ENCODE measurements at regions not wholly inside any gene's neighbourhood (a gene's known extent, or its start where the extent isn't known, plus 50 kb on each side); places are given as distances from the start of the nearest gene placed in this dataset.

- H3K4me1 ChIP-seq (ENCODE audit: control insufficient read depth in 1 of 2, insufficient read depth in 2 of 2, low read length in 2 of 2) = no peaks in the 10 kb centered on the region
- H3K27me3 ChIP-seq (ENCODE audit: low read depth, low read length) = no peaks in the 10 kb centered on the region
- no peak overlapping the region for H3K27ac ChIP-seq (ENCODE audit: low read length)
- no peak overlapping the region for H3K4me3 ChIP-seq (ENCODE audit: low read depth in 1 of 2, low read length in 2 of 2)
- no peaks in the 10 kb centered on the region for H3K36me3 ChIP-seq (ENCODE audit: control insufficient read depth in 1 of 2, insufficient read depth in 2 of 2, low read length in 2 of 2)
- peaks cover 0 to 2% of the 10 kb centered on the region in 2 donors for H3K9me3 ChIP-seq (ENCODE audit: control insufficient read depth in 1 of 2, low read length in 2 of 2)
Measured at GRCh38 chr5:142446960-142447279, 122.1 kb upstream of the SPRY4 start.

DNA sequence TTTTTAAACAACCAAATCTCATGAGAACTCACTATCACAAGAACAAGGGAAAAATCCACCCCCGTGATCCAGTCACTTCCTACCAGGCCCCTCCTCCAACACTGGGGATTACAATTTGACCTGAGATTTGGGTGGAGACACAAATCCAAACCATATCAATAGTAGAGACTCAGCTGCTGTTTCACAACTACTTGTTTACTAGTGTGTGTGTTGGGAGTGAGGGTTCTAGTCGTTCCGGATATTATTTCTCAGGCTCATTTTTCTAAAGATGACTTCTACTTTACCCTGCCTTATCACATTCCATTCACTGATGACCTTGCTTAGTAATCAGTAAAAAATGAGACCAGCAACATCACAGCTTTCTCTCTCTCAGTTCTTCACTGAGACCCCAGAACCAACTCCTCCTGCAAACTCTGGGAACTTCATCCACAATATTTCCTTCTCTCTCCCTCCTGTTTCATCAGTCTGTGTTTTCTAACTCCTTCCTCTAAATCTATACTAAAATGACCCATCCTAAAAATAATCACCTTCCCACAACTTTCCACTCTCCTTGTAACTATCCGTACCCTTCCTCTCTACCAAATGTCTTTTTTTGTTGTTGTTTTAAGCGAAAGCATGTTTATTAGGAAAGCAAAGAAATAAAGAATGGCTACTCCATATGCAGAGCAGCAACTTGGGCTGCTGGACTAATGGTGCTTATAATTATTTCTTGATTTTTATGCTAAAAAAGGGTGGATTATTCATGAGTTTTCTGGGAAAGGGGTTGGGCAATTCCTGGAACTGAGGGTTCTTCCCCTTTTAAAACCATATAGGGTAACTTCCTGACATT is 121.5 kb upstream of the SPRY4 start:
- Histone ChIP-seq H3K36me3 (ENCODE audit: control insufficient read depth in 1 of 2, insufficient read depth in 2 of 2, low read length in 2 of 2) (no peaks in the 10 kb centered on the region), H3K4me3 (ENCODE audit: low read depth in 1 of 2, low read length in 2 of 2) (no peak overlapping the region), H3K9me3 (ENCODE audit: control insufficient read depth in 1 of 2, low read length in 2 of 2) (peaks cover 0 to 2% of the 10 kb centered on the region in 2 donors), H3K27me3 (ENCODE audit: low read depth, low read length) (no peaks in the 10 kb centered on the region), H3K27ac (ENCODE audit: low read length) (no peak overlapping the region), H3K4me1 (ENCODE audit: control insufficient read depth in 1 of 2, insufficient read depth in 2 of 2, low read length in 2 of 2) (no peaks in the 10 kb centered on the region)

GRCh38 chr5:142445266-142445665 is 120.4 kb upstream of the SPRY4 start:
- H3K27ac ChIP-seq (ENCODE audit: low read length) = no peak overlapping the region

GRCh38 chr5:142441616-142442015 is 116.8 kb upstream of the SPRY4 start:
- H3K27me3 ChIP-seq (ENCODE audit: low read depth, low read length) = no peaks in the 10 kb centered on the region
- H3K4me1 ChIP-seq (ENCODE audit: control insufficient read depth in 1 of 2, insufficient read depth in 2 of 2, low read length in 2 of 2) = peaks cover 0 to 5% of the 10 kb centered on the region in 2 donors
- no peak overlapping the region for H3K4me3 ChIP-seq (ENCODE audit: low read depth in 1 of 2, low read length in 2 of 2)
- H3K36me3 ChIP-seq (ENCODE audit: control insufficient read depth in 1 of 2, insufficient read depth in 2 of 2, low read length in 2 of 2) = no peaks in the 10 kb centered on the region
- H3K27ac ChIP-seq (ENCODE audit: low read length) = no peak overlapping the region
- H3K9me3 ChIP-seq (ENCODE audit: control insufficient read depth in 1 of 2, low read length in 2 of 2) = no peaks in the 10 kb centered on the region

More at GRCh38 chr5:142445266-142445665, 120.4 kb upstream of the SPRY4 start:
- Histone ChIP-seq H3K4me3 (ENCODE audit: low read depth in 1 of 2, low read length in 2 of 2) (no peak overlapping the region), H3K36me3 (ENCODE audit: control insufficient read depth in 1 of 2, insufficient read depth in 2 of 2, low read length in 2 of 2) (no peaks in the 10 kb centered on the region), H3K9me3 (ENCODE audit: control insufficient read depth in 1 of 2, low read length in 2 of 2) (peaks cover 0 to 2% of the 10 kb centered on the region in 2 donors), H3K27me3 (ENCODE audit: low read depth, low read length) (no peaks in the 10 kb centered on the region), H3K4me1 (ENCODE audit: control insufficient read depth in 1 of 2, insufficient read depth in 2 of 2, low read length in 2 of 2) (no peaks in the 10 kb centered on the region)

DNA sequence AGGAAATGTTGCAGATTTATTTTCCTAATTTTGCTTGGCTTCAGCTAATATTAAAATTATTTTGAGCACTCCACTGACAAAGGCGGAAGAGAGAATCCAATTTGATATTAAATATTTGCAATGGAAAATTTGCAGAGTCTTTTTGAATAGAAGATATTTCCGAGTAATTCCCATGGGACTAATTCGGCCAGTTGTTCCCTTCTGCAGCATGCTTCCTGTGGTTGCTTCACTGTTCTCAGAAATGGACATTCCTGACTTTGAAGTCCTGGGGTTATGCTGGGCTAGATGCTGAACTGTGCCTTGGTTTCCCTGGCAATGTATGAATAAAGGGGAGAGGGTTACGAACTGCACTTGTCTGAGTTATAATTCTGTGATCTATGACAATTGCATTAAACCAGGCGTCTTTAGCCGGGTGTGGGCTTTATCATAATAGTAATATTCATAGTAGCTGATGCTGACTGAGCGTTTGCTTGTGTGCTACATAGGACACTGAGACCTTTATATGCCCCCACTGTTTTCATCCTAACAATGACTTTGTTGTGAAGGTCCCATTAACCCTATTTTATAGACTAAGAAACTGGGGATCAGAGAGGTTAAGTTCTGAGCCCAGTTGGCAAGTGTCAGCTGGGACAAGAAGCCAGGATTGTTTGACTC is 114.5 kb upstream of the SPRY4 start:
- Histone ChIP-seq H3K9me3 (ENCODE audit: control insufficient read depth in 1 of 2, low read length in 2 of 2) (no peaks in the 10 kb centered on the region), H3K36me3 (ENCODE audit: control insufficient read depth in 1 of 2, insufficient read depth in 2 of 2, low read length in 2 of 2) (no peaks in the 10 kb centered on the region), H3K27me3 (ENCODE audit: low read depth, low read length) (no peaks in the 10 kb centered on the region), H3K27ac (ENCODE audit: low read length) (peak overlapping the region; percentile 28), H3K4me3 (ENCODE audit: low read depth in 1 of 2, low read length in 2 of 2) (no peak overlapping the region), H3K4me1 (ENCODE audit: control insufficient read depth in 1 of 2, insufficient read depth in 2 of 2, low read length in 2 of 2) (peaks cover 0 to 5% of the 10 kb centered on the region in 2 donors)

DNA sequence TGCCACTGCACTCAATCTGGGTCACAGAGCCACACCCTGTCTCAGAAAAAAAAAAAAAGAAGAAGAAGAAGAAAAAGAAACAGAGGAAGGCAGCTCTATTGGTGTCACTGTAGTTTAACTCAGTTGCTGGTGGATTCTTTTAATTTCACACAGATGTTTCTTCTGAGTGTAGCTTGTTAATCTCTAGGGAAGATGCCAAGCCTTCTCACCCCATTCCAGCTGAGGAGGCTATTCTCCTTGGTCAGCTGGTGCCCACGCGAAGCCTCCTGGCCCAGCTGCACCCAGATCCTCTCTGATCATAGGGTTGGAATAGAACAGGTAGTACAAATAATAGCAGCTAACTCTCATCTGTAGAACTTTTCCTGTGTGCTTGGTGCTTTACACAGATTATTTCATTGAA is 113.8 kb upstream of the SPRY4 start:
- Histone ChIP-seq H3K9me3 (ENCODE audit: control insufficient read depth in 1 of 2, low read length in 2 of 2) (no peaks in the 10 kb centered on the region), H3K36me3 (ENCODE audit: control insufficient read depth in 1 of 2, insufficient read depth in 2 of 2, low read length in 2 of 2) (no peaks in the 10 kb centered on the region), H3K4me1 (ENCODE audit: control insufficient read depth in 1 of 2, insufficient read depth in 2 of 2, low read length in 2 of 2) (peaks cover 0 to 5% of the 10 kb centered on the region in 2 donors), H3K4me3 (ENCODE audit: low read depth in 1 of 2, low read length in 2 of 2) (no peak overlapping the region), H3K27ac (ENCODE audit: low read length) (no peak overlapping the region), H3K27me3 (ENCODE audit: low read depth, low read length) (no peaks in the 10 kb centered on the region)

- no peaks in the 10 kb centered on the region for H3K36me3 ChIP-seq (ENCODE audit: control insufficient read depth in 1 of 2, insufficient read depth in 2 of 2, low read length in 2 of 2)
- H3K4me1 ChIP-seq (ENCODE audit: control insufficient read depth in 1 of 2, insufficient read depth in 2 of 2, low read length in 2 of 2) = peaks cover 0 to 5% of the 10 kb centered on the region in 2 donors
- H3K4me3 ChIP-seq (ENCODE audit: low read depth in 1 of 2, low read length in 2 of 2) = no peak overlapping the region
- no peaks in the 10 kb centered on the region for H3K9me3 ChIP-seq (ENCODE audit: control insufficient read depth in 1 of 2, low read length in 2 of 2)
- no peak overlapping the region for H3K27ac ChIP-seq (ENCODE audit: low read length)
- H3K27me3 ChIP-seq (ENCODE audit: low read depth, low read length) = no peaks in the 10 kb centered on the region
Measured at GRCh38 chr5:142437563-142437962, 112.7 kb upstream of the SPRY4 start.

DNA sequence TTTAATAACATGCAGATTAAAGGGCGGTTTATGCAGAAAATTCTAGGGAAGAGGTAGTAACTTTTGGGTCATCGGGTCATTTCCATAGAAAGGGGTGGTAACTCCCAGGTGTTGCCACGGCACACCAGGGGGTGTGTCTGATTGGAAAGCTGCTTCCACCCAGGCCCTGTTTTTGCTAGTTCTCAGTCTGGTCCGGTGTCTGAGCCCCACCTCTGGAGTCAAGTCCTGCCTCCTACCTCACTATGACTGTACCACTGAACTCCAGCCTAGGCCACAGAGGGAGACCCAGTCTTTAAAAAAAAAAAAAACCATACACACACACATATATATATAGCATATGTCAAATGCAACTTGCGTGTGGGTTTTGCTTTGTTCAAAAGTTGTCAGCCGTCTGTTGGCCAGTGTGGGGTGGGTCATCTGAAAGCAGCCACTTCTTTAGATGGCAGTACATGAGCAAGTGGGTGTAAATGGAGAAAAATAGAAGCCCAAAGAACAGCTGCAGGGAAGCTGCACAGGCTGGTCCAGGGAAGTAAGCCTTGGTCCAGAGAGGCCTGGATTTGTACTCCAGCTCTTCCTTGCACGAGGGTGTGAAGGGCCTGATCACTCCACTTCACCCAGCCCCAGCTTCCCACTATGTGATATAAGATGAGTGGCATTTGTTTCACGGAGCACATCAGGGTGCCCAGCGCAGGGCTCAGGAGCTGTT is 110.7 kb upstream of the SPRY4 start:
- Histone ChIP-seq H3K4me3 (ENCODE audit: low read depth in 1 of 2, low read length in 2 of 2) (no peak overlapping the region), H3K27me3 (ENCODE audit: low read depth, low read length) (no peaks in the 10 kb centered on the region), H3K9me3 (ENCODE audit: control insufficient read depth in 1 of 2, low read length in 2 of 2) (no peaks in the 10 kb centered on the region), H3K27ac (ENCODE audit: low read length) (no peak overlapping the region), H3K36me3 (ENCODE audit: control insufficient read depth in 1 of 2, insufficient read depth in 2 of 2, low read length in 2 of 2) (no peaks in the 10 kb centered on the region), H3K4me1 (ENCODE audit: control insufficient read depth in 1 of 2, insufficient read depth in 2 of 2, low read length in 2 of 2) (peaks cover 0 to 5% of the 10 kb centered on the region in 2 donors)

DNA sequence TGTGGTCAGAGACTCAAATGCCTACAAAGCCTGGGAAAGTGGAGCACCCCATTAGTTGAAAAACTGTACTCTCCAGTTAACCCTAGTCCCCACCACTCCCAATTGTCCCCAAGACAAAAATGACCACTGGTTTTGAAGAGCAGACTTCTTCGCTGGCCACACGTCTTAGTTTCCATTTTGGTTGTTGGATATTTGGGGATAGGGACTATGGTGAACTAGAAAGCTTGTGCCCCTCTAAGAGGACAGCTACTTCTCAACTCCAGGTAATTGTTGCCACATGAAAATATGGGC is 109.4 kb upstream of the SPRY4 start:
- Histone ChIP-seq H3K36me3 (ENCODE audit: control insufficient read depth in 1 of 2, insufficient read depth in 2 of 2, low read length in 2 of 2) (no peaks in the 10 kb centered on the region), H3K27ac (ENCODE audit: low read length) (no peak overlapping the region), H3K9me3 (ENCODE audit: control insufficient read depth in 1 of 2, low read length in 2 of 2) (no peaks in the 10 kb centered on the region), H3K27me3 (ENCODE audit: low read depth, low read length) (no peaks in the 10 kb centered on the region), H3K4me3 (ENCODE audit: low read depth in 1 of 2, low read length in 2 of 2) (no peak overlapping the region), H3K4me1 (ENCODE audit: control insufficient read depth in 1 of 2, insufficient read depth in 2 of 2, low read length in 2 of 2) (peaks cover 0 to 4% of the 10 kb centered on the region in 2 donors)

DNA sequence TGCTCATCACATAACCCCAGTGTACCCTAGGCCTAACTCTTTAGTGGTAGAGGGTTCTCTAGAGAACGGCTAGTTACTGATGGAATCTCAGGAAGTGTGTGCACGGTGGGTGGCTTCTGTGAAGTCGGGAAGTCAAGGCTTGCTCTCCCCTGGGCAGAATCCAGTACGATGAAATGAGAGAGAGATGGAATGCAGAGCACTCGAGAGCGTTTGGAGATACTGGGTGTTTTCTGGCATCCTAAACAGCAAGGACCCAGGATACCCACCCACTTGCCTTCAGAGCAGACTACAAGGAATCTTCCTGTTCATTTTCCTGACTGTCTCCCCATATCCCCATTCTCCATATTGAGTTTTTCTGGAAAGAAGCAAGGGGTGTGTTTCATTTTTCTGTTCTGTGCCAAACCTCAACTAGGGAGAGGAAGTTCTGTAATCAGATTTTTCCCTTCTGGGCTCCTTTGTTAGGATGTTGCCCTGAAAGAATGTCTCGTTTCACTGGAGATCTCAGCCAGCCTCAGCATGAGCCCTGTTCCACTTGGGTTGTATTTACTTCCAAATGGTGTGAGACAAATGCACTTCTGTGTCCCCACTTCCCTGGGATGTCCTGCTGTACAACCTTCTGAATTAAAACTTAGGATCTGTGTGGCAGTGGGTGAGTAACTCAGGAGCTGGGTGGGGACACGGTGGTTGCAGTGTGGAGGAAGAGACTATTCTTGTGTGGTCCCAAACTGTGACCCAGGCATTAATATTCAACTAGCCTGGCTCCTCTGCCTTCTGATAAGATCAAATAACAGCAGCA is 108.9 kb upstream of the SPRY4 start:
- Histone ChIP-seq H3K27me3 (ENCODE audit: low read depth, low read length) (no peaks in the 10 kb centered on the region), H3K36me3 (ENCODE audit: control insufficient read depth in 1 of 2, insufficient read depth in 2 of 2, low read length in 2 of 2) (no peaks in the 10 kb centered on the region), H3K27ac (ENCODE audit: low read length) (no peak overlapping the region), H3K4me3 (ENCODE audit: low read depth in 1 of 2, low read length in 2 of 2) (no peak overlapping the region), H3K9me3 (ENCODE audit: control insufficient read depth in 1 of 2, low read length in 2 of 2) (no peaks in the 10 kb centered on the region), H3K4me1 (ENCODE audit: control insufficient read depth in 1 of 2, insufficient read depth in 2 of 2, low read length in 2 of 2) (no peaks in the 10 kb centered on the region)

GRCh38 chr5:142432961-142433360 is 108.1 kb upstream of the SPRY4 start:
- H3K4me1 ChIP-seq (ENCODE audit: control insufficient read depth in 1 of 2, insufficient read depth in 2 of 2, low read length in 2 of 2) = no peaks in the 10 kb centered on the region
- no peak overlapping the region for H3K4me3 ChIP-seq (ENCODE audit: low read depth in 1 of 2, low read length in 2 of 2)
- no peak overlapping the region for H3K27ac ChIP-seq (ENCODE audit: low read length)
- no peaks in the 10 kb centered on the region for H3K36me3 ChIP-seq (ENCODE audit: control insufficient read depth in 1 of 2, insufficient read depth in 2 of 2, low read length in 2 of 2)
- H3K27me3 ChIP-seq (ENCODE audit: low read depth, low read length) = no peaks in the 10 kb centered on the region
- no peaks in the 10 kb centered on the region for H3K9me3 ChIP-seq (ENCODE audit: control insufficient read depth in 1 of 2, low read length in 2 of 2)

Data from muscle layer of duodenum (tissue), 2 donors.